SK-N-MC (cell line): ENCODE measurements at regions not wholly inside any gene's neighbourhood (a gene's known extent, or its start where the extent isn't known, plus 50 kb on each side); places are given as distances from the start of the nearest gene placed in this dataset.

Experiments
- EZH2 ChIP-seq: fragments of 200-600 bp; sonication (generic); IDR thresholded peaks from one replicate; pipeline ENCODE4 v1.6.1; 2017; ENCODE audit warnings: antibody characterized with exemption
- POLR2AphosphoS5 ChIP-seq: IDR thresholded peaks from 2 replicates; pipeline ENCODE4 v1.6.1; 2012; ENCODE audit warnings: mild to moderate bottlenecking, low read depth, low read length, borderline replicate concordance

- no peak for TF ChIP-seq EZH2
- TF ChIP-seq POLR2AphosphoS5 = no peak
These were observed 76.5 kb upstream of the BOD1L1 start for GRCh38 chr4:13704035-13704434.
